ENCODE measurements at regions not wholly inside any gene's neighbourhood (a gene's known extent, or its start where the extent isn't known, plus 50 kb on each side); places are given as distances from the start of the nearest gene placed in this dataset.

GRCh38 chr5:71892641-71893365 is 173.7 kb downstream of the CARTPT start:
- no peaks in the 10 kb centered on the region for H3K4me1 Mint-ChIP-seq (ENCODE audit: low read depth)
- no peaks in the 10 kb centered on the region for H3K36me3 Mint-ChIP-seq (ENCODE audit: low read depth)
- peaks cover 7% of the 10 kb centered on the region for H3K9me3 Mint-ChIP-seq
- H3K4me3 Mint-ChIP-seq, result no peak overlapping the region
- peaks cover 4% of the 10 kb centered on the region for H3K27me3 Mint-ChIP-seq (ENCODE audit: low read depth)
- H3K27ac Mint-ChIP-seq, result no peak overlapping the region
- no peak for DNase-seq (ENCODE audit: low spot score)

- H3K27ac Mint-ChIP-seq, result no peak overlapping the region
- H3K27me3 Mint-ChIP-seq (ENCODE audit: low read depth), result peaks cover 4% of the 10 kb centered on the region
- no peak overlapping the region for H3K4me3 Mint-ChIP-seq
- peaks cover 1% of the 10 kb centered on the region for H3K9me3 Mint-ChIP-seq
- no peaks in the 10 kb centered on the region for H3K36me3 Mint-ChIP-seq (ENCODE audit: low read depth)
- no peak for DNase-seq (ENCODE audit: low spot score)
- H3K4me1 Mint-ChIP-seq (ENCODE audit: low read depth), result no peaks in the 10 kb centered on the region
Observed at GRCh38 chr5:71893451-71893850, 174.4 kb downstream of the CARTPT start.

GRCh38 chr5:71894091-71894490 is 175.0 kb downstream of the CARTPT start:
- DNase-seq (ENCODE audit: low spot score), result no peak
- Mint-ChIP-seq H3K4me1 (ENCODE audit: low read depth) (no peaks in the 10 kb centered on the region), H3K27me3 (ENCODE audit: low read depth) (peaks cover 4% of the 10 kb centered on the region), H3K27ac (no peak overlapping the region), H3K4me3 (no peak overlapping the region), H3K36me3 (ENCODE audit: low read depth) (no peaks in the 10 kb centered on the region), H3K9me3 (no peaks in the 10 kb centered on the region)

GRCh38 chr5:71895546-71895945 is 176.5 kb downstream of the CARTPT start:
- H3K27me3 Mint-ChIP-seq (ENCODE audit: low read depth), result peaks cover 4% of the 10 kb centered on the region
- no peaks in the 10 kb centered on the region for H3K36me3 Mint-ChIP-seq (ENCODE audit: low read depth)
- no peaks in the 10 kb centered on the region for H3K4me1 Mint-ChIP-seq (ENCODE audit: low read depth)
- H3K27ac Mint-ChIP-seq, result no peak overlapping the region
- H3K4me3 Mint-ChIP-seq, result no peak overlapping the region
- DNase-seq (ENCODE audit: low spot score), result no peak
- no peaks in the 10 kb centered on the region for H3K9me3 Mint-ChIP-seq

- DNase-seq (ENCODE audit: low spot score), result no peak
- Mint-ChIP-seq H3K4me1 (ENCODE audit: low read depth) (no peaks in the 10 kb centered on the region), H3K36me3 (ENCODE audit: low read depth) (no peaks in the 10 kb centered on the region), H3K27ac (no peak overlapping the region), H3K27me3 (ENCODE audit: low read depth) (no peaks in the 10 kb centered on the region), H3K4me3 (no peak overlapping the region), H3K9me3 (no peaks in the 10 kb centered on the region)
Observed at GRCh38 chr5:71899865-71900342, 180.8 kb downstream of the CARTPT start.

- Mint-ChIP-seq H3K36me3 (ENCODE audit: low read depth) (no peaks in the 10 kb centered on the region), H3K27ac (no peak overlapping the region), H3K4me1 (ENCODE audit: low read depth) (no peaks in the 10 kb centered on the region), H3K9me3 (no peaks in the 10 kb centered on the region), H3K4me3 (no peak overlapping the region), H3K27me3 (ENCODE audit: low read depth) (no peaks in the 10 kb centered on the region)
- no peak for DNase-seq (ENCODE audit: low spot score)
Observed at GRCh38 chr5:71903808-71904207, 184.7 kb downstream of the CARTPT start.

- Mint-ChIP-seq H3K36me3 (ENCODE audit: low read depth) (no peaks in the 10 kb centered on the region), H3K9me3 (no peaks in the 10 kb centered on the region), H3K4me3 (no peak overlapping the region), H3K27me3 (ENCODE audit: low read depth) (no peaks in the 10 kb centered on the region), H3K27ac (no peak overlapping the region), H3K4me1 (ENCODE audit: low read depth) (no peaks in the 10 kb centered on the region)
- DNase-seq (ENCODE audit: low spot score), result no peak
Observed at GRCh38 chr5:71904852-71905251, 185.8 kb downstream of the CARTPT start.

GRCh38 chr5:71905834-71906711 is 187.0 kb downstream of the CARTPT start:
- Mint-ChIP-seq H3K36me3 (ENCODE audit: low read depth) (no peaks in the 10 kb centered on the region), H3K9me3 (no peaks in the 10 kb centered on the region), H3K27ac (no peak overlapping the region), H3K4me3 (no peak overlapping the region), H3K27me3 (ENCODE audit: low read depth) (no peaks in the 10 kb centered on the region), H3K4me1 (ENCODE audit: low read depth) (no peaks in the 10 kb centered on the region)
- no peak for DNase-seq (ENCODE audit: low spot score)

GRCh38 chr5:71907001-71907588 is 188.0 kb downstream of the CARTPT start:
- H3K4me1 Mint-ChIP-seq (ENCODE audit: low read depth), result no peaks in the 10 kb centered on the region
- no peak for DNase-seq (ENCODE audit: low spot score)
- H3K36me3 Mint-ChIP-seq (ENCODE audit: low read depth), result no peaks in the 10 kb centered on the region
- H3K9me3 Mint-ChIP-seq, result no peaks in the 10 kb centered on the region
- no peaks in the 10 kb centered on the region for H3K27me3 Mint-ChIP-seq (ENCODE audit: low read depth)
- no peak overlapping the region for H3K27ac Mint-ChIP-seq
- H3K4me3 Mint-ChIP-seq, result no peak overlapping the region

GRCh38 chr5:71907608-71908145 is 188.6 kb downstream of the CARTPT start:
- no peaks in the 10 kb centered on the region for H3K4me1 Mint-ChIP-seq (ENCODE audit: low read depth)
- H3K36me3 Mint-ChIP-seq (ENCODE audit: low read depth), result no peaks in the 10 kb centered on the region
- DNase-seq (ENCODE audit: low spot score), result no peak
- H3K9me3 Mint-ChIP-seq, result no peaks in the 10 kb centered on the region
- no peak overlapping the region for H3K27ac Mint-ChIP-seq
- no peaks in the 10 kb centered on the region for H3K27me3 Mint-ChIP-seq (ENCODE audit: low read depth)
- H3K4me3 Mint-ChIP-seq, result no peak overlapping the region

GRCh38 chr5:71910741-71911140 is 191.7 kb downstream of the CARTPT start:
- H3K4me3 Mint-ChIP-seq, result no peak overlapping the region
- H3K9me3 Mint-ChIP-seq, result no peaks in the 10 kb centered on the region

GRCh38 chr5:71912021-71912420 is 192.9 kb downstream of the CARTPT start:
- no peaks in the 10 kb centered on the region for H3K4me1 Mint-ChIP-seq (ENCODE audit: low read depth)
- H3K9me3 Mint-ChIP-seq, result no peaks in the 10 kb centered on the region
- DNase-seq (ENCODE audit: low spot score), result no peak
- no peaks in the 10 kb centered on the region for H3K27me3 Mint-ChIP-seq (ENCODE audit: low read depth)
- H3K4me3 Mint-ChIP-seq, result no peak overlapping the region
- H3K27ac Mint-ChIP-seq, result no peak overlapping the region
- no peaks in the 10 kb centered on the region for H3K36me3 Mint-ChIP-seq (ENCODE audit: low read depth)

More at GRCh38 chr5:71910741-71911140, 191.7 kb downstream of the CARTPT start:
- Mint-ChIP-seq H3K27ac (no peak overlapping the region), H3K27me3 (ENCODE audit: low read depth) (no peaks in the 10 kb centered on the region), H3K4me1 (ENCODE audit: low read depth) (no peaks in the 10 kb centered on the region), H3K36me3 (ENCODE audit: low read depth) (no peaks in the 10 kb centered on the region)
- no peak for DNase-seq (ENCODE audit: low spot score)

- no peak for DNase-seq (ENCODE audit: low spot score)
- Mint-ChIP-seq H3K27ac (no peak overlapping the region), H3K27me3 (ENCODE audit: low read depth) (peaks cover 10% of the 10 kb centered on the region), H3K4me3 (no peak overlapping the region), H3K9me3 (no peaks in the 10 kb centered on the region), H3K4me1 (ENCODE audit: low read depth) (no peaks in the 10 kb centered on the region), H3K36me3 (ENCODE audit: low read depth) (no peaks in the 10 kb centered on the region)
Observed at GRCh38 chr5:71914281-71914680, 193.0 kb upstream of the MAP1B start.

GRCh38 chr5:71922584-71923106 is 184.6 kb upstream of the MAP1B start:
- no peaks in the 10 kb centered on the region for H3K9me3 Mint-ChIP-seq
- no peaks in the 10 kb centered on the region for H3K4me1 Mint-ChIP-seq (ENCODE audit: low read depth)
- DNase-seq (ENCODE audit: low spot score), result no peak
- H3K36me3 Mint-ChIP-seq (ENCODE audit: low read depth), result no peaks in the 10 kb centered on the region
- H3K27me3 Mint-ChIP-seq (ENCODE audit: low read depth), result peaks cover 8% of the 10 kb centered on the region
- no peak overlapping the region for H3K4me3 Mint-ChIP-seq
- no peak overlapping the region for H3K27ac Mint-ChIP-seq

Measured in T-helper 2 cell treated with Interferon-gamma antibody and Interleukin-4, amounts not matched to agents 5 μg/mL and 100 μg/mL, for 36 hours (primary cell).